ENCODE measurements at regions not wholly inside any gene's neighbourhood (a gene's known extent, or its start where the extent isn't known, plus 50 kb on each side); places are given as distances from the start of the nearest gene placed in this dataset.
"Not testable (repeated sequence)": the region's sequence is repeated elsewhere in the genome, so short reads cannot be mapped to it uniquely, and the experiment has no call there.

GRCh38 chr5:89083791-89084190, 200.8 kb upstream of the MEF2C start:
- no peak for DNase-seq

DNA sequence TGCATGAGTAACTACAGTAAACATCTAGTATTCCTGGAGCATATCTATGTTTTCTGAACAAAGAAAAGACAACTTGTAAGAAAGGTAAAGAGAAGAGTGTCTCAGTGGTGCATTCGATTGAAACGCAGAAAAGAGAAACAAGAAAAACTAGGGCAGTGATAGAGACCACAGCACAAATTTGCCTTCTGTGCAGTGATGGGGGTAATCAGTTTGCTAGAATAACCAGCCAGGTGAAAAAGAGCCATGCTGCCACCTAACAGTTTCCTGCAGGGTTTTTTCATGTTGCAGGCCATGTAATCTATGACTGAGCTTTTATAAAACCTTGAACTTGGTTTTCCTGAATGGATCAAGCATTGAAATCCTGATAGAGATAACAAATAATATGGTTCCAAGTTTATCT, 198.4 kb upstream of the MEF2C start:
- no peak for DNase-seq

GRCh38 chr5:89080467-89081116, 197.6 kb upstream of the MEF2C start:
- no peak for DNase-seq

- DNase-seq, result no peak
These were observed 190.1 kb upstream of the MEF2C start for GRCh38 chr5:89072842-89073672.

- DNase-seq, result no peak
These were observed 189.0 kb upstream of the MEF2C start for GRCh38 chr5:89071941-89072331.

GRCh38 chr5:89071101-89071940, 188.3 kb upstream of the MEF2C start:
- DNase-seq, result no peak

- no peak for DNase-seq
These were observed 186.6 kb upstream of the MEF2C start for GRCh38 chr5:89069591-89069990.

DNA sequence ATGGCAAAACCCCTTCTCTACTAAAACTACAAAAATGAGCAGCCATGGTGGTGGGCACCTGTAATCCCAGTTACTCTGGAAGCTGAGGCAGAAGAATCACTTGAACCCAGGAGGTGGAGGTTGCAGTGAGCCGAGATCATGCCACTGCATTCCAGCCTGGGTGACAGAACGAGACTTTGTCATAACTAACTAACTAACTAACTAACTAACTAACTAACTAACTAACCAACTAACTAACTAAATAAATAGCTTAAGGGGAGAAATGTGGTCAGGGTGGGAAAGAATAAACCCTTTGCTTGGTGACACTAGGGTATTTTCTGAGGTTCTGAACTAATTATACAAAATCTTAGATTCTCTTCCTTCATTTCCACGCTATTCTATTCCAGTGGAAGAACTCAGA, 184.4 kb upstream of the MEF2C start:
- no peak for DNase-seq

GRCh38 chr5:89065919-89066318, 182.9 kb upstream of the MEF2C start:
- no peak for DNase-seq

DNA sequence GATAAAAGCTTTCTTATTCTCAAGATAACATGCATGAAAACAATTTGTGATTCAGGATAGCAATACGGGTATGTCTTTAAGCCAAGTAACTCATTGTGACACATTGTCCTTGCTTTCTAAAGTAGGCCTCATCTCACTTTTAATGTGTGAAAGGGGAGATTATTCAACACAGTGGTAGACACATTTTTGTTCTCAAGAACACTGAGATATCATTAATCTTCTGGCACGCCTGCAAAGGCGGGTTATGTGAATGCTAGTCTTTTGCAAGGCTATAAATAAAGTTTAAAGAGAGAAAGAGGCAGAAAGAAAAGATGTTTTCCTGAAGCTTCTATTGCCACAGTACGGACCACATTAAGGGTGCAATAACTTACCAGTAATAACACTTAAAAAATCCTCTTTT, 181.8 kb upstream of the MEF2C start:
- DNase-seq, result no peak

DNA sequence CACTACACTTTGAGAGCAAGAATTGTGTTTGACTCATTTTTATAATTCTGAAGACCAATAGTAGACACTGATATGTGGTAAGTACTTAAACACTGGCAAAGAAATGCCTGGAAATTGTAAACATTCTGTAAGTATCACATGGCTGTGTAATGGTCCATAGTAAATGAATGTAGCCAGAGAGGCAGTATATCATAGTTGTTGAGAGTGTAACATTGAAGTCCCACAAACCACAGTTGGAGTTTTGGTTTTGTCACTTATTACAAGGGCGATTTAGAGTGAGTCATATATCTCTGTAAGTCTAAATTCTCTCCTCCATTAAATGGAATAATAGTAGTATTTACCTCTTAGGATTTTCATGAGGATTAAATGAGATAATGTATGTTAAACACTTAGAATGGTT, 181.1 kb upstream of the MEF2C start:
- no peak for DNase-seq

- DNase-seq, result no peak
These were observed 177.8 kb upstream of the MEF2C start for GRCh38 chr5:89060768-89061167.

- no peak for DNase-seq
These were observed 176.3 kb upstream of the MEF2C start for GRCh38 chr5:89059274-89059673.

DNA sequence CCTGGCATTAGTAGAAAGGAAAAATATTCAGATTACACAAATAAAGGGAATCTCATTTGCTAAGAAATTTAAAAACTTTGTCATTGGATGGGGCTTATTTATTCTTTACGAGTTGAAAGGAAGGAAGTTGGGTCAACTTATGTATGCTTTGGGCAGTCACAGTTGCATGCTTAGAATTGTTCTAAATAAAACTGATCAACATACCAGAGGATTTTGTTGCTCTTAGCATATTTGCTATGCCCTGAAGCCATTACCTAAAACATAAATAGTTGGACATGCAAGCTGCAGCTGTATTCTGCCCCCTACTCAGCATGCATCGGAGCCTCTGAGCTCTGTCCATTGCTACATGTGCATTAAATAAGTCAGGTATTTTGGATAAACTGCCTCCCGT, 172.7 kb upstream of the MEF2C start:
- no peak for DNase-seq

- no peak for DNase-seq
These were observed 172.2 kb upstream of the MEF2C start for GRCh38 chr5:89055015-89055694.

- DNase-seq, result no peak
These were observed 170.6 kb upstream of the MEF2C start for GRCh38 chr5:89053547-89053946.

DNA sequence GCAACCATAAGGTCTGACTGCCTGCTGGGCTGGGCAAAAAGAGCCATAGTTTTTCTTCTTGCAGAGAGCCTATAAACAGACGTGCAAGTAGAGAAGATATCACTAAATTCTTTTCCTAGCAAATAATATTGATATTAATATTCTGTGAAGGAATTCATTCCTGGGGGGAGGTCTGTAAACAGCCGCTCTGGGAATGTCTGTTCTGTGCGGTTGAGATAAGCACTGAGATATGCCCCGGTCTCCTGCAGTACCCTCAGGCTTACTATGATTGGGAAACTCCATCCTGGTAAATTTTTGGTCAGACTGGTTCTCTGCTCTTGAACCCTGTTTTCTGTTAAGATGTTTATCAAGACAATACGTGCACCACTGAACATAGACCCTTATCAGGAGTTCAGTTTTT, 167.1 kb upstream of the MEF2C start:
- DNase-seq, result not testable (repeated sequence)

DNA sequence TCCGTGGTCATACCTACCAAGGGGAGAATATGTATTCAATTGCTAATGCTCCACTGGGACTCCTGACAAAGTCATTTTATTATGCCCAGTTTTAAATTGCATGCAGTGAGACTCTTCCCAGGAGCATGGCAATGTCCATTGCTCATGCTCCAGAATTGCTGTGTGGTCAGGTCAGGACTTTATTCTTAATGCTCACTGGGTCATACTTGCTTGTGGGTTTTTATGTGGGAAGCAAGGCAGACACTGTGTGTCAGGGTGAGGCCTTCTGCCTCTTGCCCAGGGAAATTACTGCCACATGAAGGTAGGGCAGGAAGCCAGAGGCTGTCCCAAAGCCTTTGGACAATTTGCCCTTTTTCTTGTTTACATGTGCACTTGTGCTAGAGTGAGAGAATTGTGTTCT, 164.6 kb upstream of the MEF2C start:
- no peak for DNase-seq

GRCh38 chr5:89045216-89045615, 162.2 kb upstream of the MEF2C start:
- no peak for DNase-seq

- DNase-seq, result no peak
These were observed 161.8 kb upstream of the MEF2C start for GRCh38 chr5:89044674-89045200.

GRCh38 chr5:89043676-89044075, 160.7 kb upstream of the MEF2C start:
- no peak for DNase-seq

GRCh38 chr5:89042746-89043145, 159.8 kb upstream of the MEF2C start:
- DNase-seq, result no peak

Measured in right lung (tissue), 2 donors.